Neural cell (in vitro differentiated cells): ENCODE measurements at regions not wholly inside any gene's neighbourhood (a gene's known extent, or its start where the extent isn't known, plus 50 kb on each side); places are given as distances from the start of the nearest gene placed in this dataset.

Source experiments
- H2AFZ ChIP-seq: fragments of 200-600, 300-800 bp; sonication (generic), shearing (Covaris generic); 2 replicates; pipeline ENCODE4 v1.6.0; 2014; ENCODE audit warnings: low read depth, mild to moderate bottlenecking, antibody characterized with exemption, low read length, moderate library complexity
- H3F3A ChIP-seq: fragments of 200-600 bp; shearing (Covaris generic); 2 replicates; pipeline ENCODE4 v1.6.1; 2016; ENCODE audit warnings: mild to moderate bottlenecking, moderate library complexity, mixed read lengths, antibody characterized with exemption, low read length; ENCODE audit not compliant: insufficient read depth, poor library complexity, severe bottlenecking
- H3K27ac ChIP-seq: fragments of 200-600, 300-800 bp; sonication (generic), shearing (Covaris generic); 2 replicates; pipeline ENCODE4 v1.5.1; 2014; ENCODE audit warnings: mild to moderate bottlenecking, low read length, moderate library complexity
- H3K27me3 ChIP-seq: fragments of 300-800, 200-600 bp; sonication (generic), shearing (Covaris generic); 2 replicates; pipeline ENCODE4 v1.6.0; 2014; ENCODE audit warnings: mild to moderate bottlenecking, low read depth, low read length, moderate library complexity; ENCODE audit not compliant: insufficient read depth
- H3K36me3 ChIP-seq: fragments of 300-800, 200-600 bp; sonication (generic), shearing (Covaris generic); 2 replicates; pipeline ENCODE4 v1.5.1; 2014; ENCODE audit warnings: mild to moderate bottlenecking, antibody characterized with exemption, low read length, moderate library complexity; ENCODE audit not compliant: insufficient read depth
- H3K4me2 ChIP-seq: fragments of 300-800, 200-600 bp; sonication (generic), shearing (Covaris generic); 2 replicates; pipeline ENCODE4 v1.6.0; 2014; ENCODE audit warnings: mild to moderate bottlenecking, low read length
- H3K4me3 ChIP-seq: fragments of 300-800, 200-600 bp; sonication (generic), shearing (Covaris generic); 2 replicates; pipeline ENCODE4 v1.5.1; 2014; ENCODE audit warnings: mild to moderate bottlenecking, low read length, moderate library complexity
- H3K79me2 ChIP-seq: fragments of 200-600 bp; shearing (Covaris generic); replicated peaks from 2 replicates; pipeline ENCODE4 v1.6.0; 2014; ENCODE audit warnings: mild to moderate bottlenecking, low read length, moderate library complexity; ENCODE audit not compliant: insufficient read depth
- H3K9ac ChIP-seq: fragments of 300-800, 200-600 bp; sonication (generic), shearing (Covaris generic); 2 replicates; pipeline ENCODE4 v1.6.1; 2016; ENCODE audit warnings: mild to moderate bottlenecking, low read length, mixed read lengths
- H3K9me2 ChIP-seq: fragments of 200-600 bp; shearing (Covaris generic); 2 replicates; pipeline ENCODE4 v1.6.1; 2016; ENCODE audit warnings: mild to moderate bottlenecking, low read length, mixed read lengths; ENCODE audit not compliant: insufficient read depth
- H3K9me3 ChIP-seq: fragments of 200-600, 300-800 bp; sonication (generic), shearing (Covaris generic); 2 replicates; pipeline ENCODE4 v1.6.1; 2016; ENCODE audit warnings: mild to moderate bottlenecking, mixed run types, low read length, moderate library complexity, mixed read lengths
- H4K20me1 ChIP-seq: fragments of 200-600 bp; shearing (Covaris generic); 2 replicates; pipeline ENCODE4 v1.6.1; 2016; ENCODE audit warnings: mild to moderate bottlenecking, mixed run types; ENCODE audit not compliant: insufficient read depth
- EP300 ChIP-seq: fragments of 450-650 bp; conservative IDR thresholded peaks from 2 replicates; pipeline ENCODE4 v1.6.1; 2014; ENCODE audit warnings: antibody characterized with exemption, mild to moderate bottlenecking, moderate library complexity; ENCODE audit not compliant: poor library complexity, severe bottlenecking
- EZH2 ChIP-seq: fragments of 200-600, 300-800 bp; shearing (Covaris generic), sonication (generic); IDR thresholded peaks from 2 replicates; pipeline ENCODE4 v1.6.1; 2014; ENCODE audit warnings: antibody characterized with exemption, low read length, borderline replicate concordance, mild to moderate bottlenecking; ENCODE audit not compliant: insufficient read depth, poor library complexity, severe bottlenecking
- MXI1 ChIP-seq: fragments of 450-650 bp; conservative IDR thresholded peaks from 2 replicates; pipeline ENCODE4 v1.6.1; 2014; ENCODE audit warnings: antibody characterized with exemption, mild to moderate bottlenecking; ENCODE audit not compliant: poor library complexity, severe bottlenecking
- POLR2AphosphoS5 ChIP-seq: IDR thresholded peaks from 2 replicates; pipeline ENCODE4 v1.6.1; 2012
- RAD21 ChIP-seq: fragments of 450-650 bp; conservative IDR thresholded peaks from 2 replicates; pipeline ENCODE4 v1.6.1; 2014; ENCODE audit warnings: antibody characterized with exemption, mild to moderate bottlenecking, moderate library complexity
- SMC3 ChIP-seq: fragments of 450-650 bp; conservative IDR thresholded peaks from 2 replicates; pipeline ENCODE4 v1.6.1; 2014; ENCODE audit warnings: antibody characterized with exemption, mild to moderate bottlenecking, moderate library complexity; ENCODE audit not compliant: poor library complexity
- TAF1 ChIP-seq: IDR thresholded peaks from 2 replicates; pipeline ENCODE4 v1.6.1; 2012; ENCODE audit warnings: low read depth
- TF ChIP-seq, protein P1 (sequence below): IDR thresholded peaks from 2 replicates; pipeline ENCODE4 v1.6.1; 2012; ENCODE audit warnings: borderline replicate concordance
- TF ChIP-seq, protein P2 (sequence below): fragments of 450-650 bp; IDR thresholded peaks from 2 replicates; pipeline ENCODE4 v1.5.1; 2014; ENCODE audit warnings: antibody characterized with exemption, mild to moderate bottlenecking, moderate library complexity; ENCODE audit not compliant: poor library complexity, severe bottlenecking

DNA sequence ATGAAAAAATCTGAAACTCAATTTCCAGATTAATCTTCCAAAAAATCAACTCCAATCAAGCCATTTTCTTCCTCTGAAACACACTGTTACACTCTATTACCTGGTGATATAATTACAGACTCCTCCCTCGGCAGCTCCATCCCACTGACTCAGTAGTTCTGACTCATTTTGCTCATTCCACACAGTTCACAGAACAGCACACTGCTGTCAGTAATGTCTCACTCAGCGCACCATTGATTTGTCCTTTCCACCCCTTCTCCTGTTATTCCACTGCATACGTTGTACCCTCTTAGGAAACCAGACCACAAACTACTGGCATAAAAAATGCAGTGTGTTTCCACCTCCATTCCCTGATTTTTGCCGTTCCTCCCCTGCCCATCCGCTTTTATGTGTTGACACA is 212.7 kb downstream of the SLIT2 start:
- no peaks in the 10 kb centered on the region for H3K79me2 ChIP-seq
- H3K27ac ChIP-seq: no peak overlapping the region
- H3K4me2 ChIP-seq: no peak overlapping the region
- no peak overlapping the region for H2AFZ ChIP-seq
- no peak overlapping the region for H3K9ac ChIP-seq
- no peaks in the 10 kb centered on the region for H3F3A ChIP-seq
- no peaks in the 10 kb centered on the region for H3K9me3 ChIP-seq
- TF ChIP-seq EP300 (no peak), MXI1 (no peak), EZH2 (no peak), TAF1 (no peak), SMC3 (no peak), RAD21 (no peak), POLR2AphosphoS5 (no peak)
- TF ChIP-seq, protein P1, sequence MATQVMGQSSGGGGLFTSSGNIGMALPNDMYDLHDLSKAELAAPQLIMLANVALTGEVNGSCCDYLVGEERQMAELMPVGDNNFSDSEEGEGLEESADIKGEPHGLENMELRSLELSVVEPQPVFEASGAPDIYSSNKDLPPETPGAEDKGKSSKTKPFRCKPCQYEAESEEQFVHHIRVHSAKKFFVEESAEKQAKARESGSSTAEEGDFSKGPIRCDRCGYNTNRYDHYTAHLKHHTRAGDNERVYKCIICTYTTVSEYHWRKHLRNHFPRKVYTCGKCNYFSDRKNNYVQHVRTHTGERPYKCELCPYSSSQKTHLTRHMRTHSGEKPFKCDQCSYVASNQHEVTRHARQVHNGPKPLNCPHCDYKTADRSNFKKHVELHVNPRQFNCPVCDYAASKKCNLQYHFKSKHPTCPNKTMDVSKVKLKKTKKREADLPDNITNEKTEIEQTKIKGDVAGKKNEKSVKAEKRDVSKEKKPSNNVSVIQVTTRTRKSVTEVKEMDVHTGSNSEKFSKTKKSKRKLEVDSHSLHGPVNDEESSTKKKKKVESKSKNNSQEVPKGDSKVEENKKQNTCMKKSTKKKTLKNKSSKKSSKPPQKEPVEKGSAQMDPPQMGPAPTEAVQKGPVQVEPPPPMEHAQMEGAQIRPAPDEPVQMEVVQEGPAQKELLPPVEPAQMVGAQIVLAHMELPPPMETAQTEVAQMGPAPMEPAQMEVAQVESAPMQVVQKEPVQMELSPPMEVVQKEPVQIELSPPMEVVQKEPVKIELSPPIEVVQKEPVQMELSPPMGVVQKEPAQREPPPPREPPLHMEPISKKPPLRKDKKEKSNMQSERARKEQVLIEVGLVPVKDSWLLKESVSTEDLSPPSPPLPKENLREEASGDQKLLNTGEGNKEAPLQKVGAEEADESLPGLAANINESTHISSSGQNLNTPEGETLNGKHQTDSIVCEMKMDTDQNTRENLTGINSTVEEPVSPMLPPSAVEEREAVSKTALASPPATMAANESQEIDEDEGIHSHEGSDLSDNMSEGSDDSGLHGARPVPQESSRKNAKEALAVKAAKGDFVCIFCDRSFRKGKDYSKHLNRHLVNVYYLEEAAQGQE: no peak
- TF ChIP-seq, protein P2, sequence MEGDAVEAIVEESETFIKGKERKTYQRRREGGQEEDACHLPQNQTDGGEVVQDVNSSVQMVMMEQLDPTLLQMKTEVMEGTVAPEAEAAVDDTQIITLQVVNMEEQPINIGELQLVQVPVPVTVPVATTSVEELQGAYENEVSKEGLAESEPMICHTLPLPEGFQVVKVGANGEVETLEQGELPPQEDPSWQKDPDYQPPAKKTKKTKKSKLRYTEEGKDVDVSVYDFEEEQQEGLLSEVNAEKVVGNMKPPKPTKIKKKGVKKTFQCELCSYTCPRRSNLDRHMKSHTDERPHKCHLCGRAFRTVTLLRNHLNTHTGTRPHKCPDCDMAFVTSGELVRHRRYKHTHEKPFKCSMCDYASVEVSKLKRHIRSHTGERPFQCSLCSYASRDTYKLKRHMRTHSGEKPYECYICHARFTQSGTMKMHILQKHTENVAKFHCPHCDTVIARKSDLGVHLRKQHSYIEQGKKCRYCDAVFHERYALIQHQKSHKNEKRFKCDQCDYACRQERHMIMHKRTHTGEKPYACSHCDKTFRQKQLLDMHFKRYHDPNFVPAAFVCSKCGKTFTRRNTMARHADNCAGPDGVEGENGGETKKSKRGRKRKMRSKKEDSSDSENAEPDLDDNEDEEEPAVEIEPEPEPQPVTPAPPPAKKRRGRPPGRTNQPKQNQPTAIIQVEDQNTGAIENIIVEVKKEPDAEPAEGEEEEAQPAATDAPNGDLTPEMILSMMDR: no peak
- H3K27me3 ChIP-seq: no peaks in the 10 kb centered on the region
- H3K36me3 ChIP-seq: no peaks in the 10 kb centered on the region
- H3K9me2 ChIP-seq: no peaks in the 10 kb centered on the region
- H4K20me1 ChIP-seq: no peaks in the 10 kb centered on the region
- no peak overlapping the region for H3K4me3 ChIP-seq

DNA sequence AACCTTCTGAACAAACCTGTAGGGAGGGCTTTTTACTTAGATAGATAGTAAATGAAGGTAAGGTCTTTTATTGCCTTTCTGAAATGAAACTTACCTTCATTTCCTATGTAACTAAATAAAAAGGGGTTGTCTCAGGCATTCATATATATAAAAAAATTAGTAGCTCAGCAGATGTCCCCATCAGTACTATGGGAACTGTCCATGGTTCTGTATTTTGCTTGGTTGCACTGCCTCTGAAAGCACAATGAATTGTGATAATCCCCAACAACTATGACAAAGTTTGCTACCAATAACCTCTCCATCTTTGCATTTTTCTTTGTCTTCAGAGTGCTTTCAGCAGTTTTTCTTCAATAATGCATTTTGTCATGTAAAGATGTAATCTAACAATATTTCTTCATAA is 222.4 kb downstream of the SLIT2 start:
- no peaks in the 10 kb centered on the region for H3K9me2 ChIP-seq
- no peaks in the 10 kb centered on the region for H3K27me3 ChIP-seq
- no peaks in the 10 kb centered on the region for H3K36me3 ChIP-seq
- no peak overlapping the region for H2AFZ ChIP-seq
- no peak overlapping the region for H3K4me3 ChIP-seq
- H3K79me2 ChIP-seq: no peaks in the 10 kb centered on the region
- no peaks in the 10 kb centered on the region for H3F3A ChIP-seq
- TF ChIP-seq TAF1 (no peak), SMC3 (no peak), EZH2 (no peak), POLR2AphosphoS5 (no peak), MXI1 (no peak), EP300 (no peak), RAD21 (no peak)
- TF ChIP-seq, protein P1: no peak
- TF ChIP-seq, protein P2: no peak
- no peak overlapping the region for H3K9ac ChIP-seq
- no peak overlapping the region for H3K27ac ChIP-seq
- no peaks in the 10 kb centered on the region for H3K9me3 ChIP-seq
- H3K4me2 ChIP-seq: no peak overlapping the region
- no peaks in the 10 kb centered on the region for H4K20me1 ChIP-seq
